ENCODE measurements at regions not wholly inside any gene's neighbourhood (a gene's known extent, or its start where the extent isn't known, plus 50 kb on each side); places are given as distances from the start of the nearest gene placed in this dataset.

DNA sequence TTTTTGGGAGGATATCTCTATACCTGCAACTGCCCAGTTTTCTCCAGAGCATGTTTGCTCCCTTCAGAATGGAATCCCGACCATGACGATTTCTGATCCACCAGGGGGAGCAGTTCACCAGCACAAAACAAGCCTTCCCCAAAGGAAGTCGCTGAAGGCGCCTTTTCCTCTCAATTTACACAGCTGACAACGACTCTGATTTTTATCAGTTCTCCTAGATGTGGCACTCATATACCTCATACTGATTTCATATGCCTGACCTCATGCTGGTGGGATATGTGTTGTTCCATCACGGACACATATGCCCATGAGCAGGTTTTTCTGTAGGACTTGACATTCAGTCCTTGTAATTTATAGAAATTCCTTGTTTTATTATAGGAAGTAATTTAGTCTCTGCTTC lies 1028.2 kb downstream of the MCTP2 start:
- POLR2A ChIA-PET: no interaction called here
- no peaks in the 10 kb centered on the region; a peak in 1 of 4 replicates for H3K4me1 ChIP-seq (ENCODE audit: control insufficient read depth in 1 of 2, insufficient read depth in 2 of 2, low read depth in 1 of 2, low read length in 1 of 2)
- H3K27ac ChIP-seq (ENCODE audit: low read depth in 2 of 2, low read length in 1 of 2): no peak overlapping the region

DNA sequence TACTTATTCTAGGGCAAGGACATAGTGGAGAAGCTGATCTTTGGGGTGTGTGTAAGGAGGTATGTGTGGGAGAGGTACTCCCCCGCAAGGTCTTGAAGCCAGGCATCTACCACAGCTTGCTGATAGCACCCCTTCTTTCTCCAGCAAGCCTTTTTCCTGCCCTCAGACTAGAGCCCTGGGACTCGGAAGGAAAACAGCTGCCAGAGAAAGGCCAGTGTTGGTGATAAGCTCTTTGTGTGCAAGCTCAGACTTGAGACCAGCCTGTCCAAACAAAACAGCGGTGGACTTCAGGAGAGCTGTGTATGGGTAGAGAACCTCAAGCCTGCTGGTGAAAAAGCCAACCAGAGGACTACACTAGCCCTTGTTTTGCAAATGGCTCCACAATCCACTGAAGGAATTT lies 1028.6 kb downstream of the MCTP2 start:
- ChIA-PET POLR2A (no interaction called here), CTCF (interaction anchor here (0.6 to 2.6 kb wide), 24 partner anchors 10 to 1986 kb away, joined by 3 to 26 read pairs (median 4); no protein-coding TSS in a partner anchor)
- Histone ChIP-seq H2AFZ (ENCODE audit: low read depth) (no peak overlapping the region), H3F3A (replicated peaks; ENCODE audit: insufficient read depth) (no peaks in the 10 kb centered on the region), H3K4me3 (ENCODE audit: low read depth in 2 of 2, low read length in 1 of 2) (no peak overlapping the region), H3K9ac (no peak overlapping the region), H3K79me2 (ENCODE audit: insufficient read depth) (no peaks in the 10 kb centered on the region), H3K27me3 (ENCODE audit: insufficient read depth) (no peaks in the 10 kb centered on the region), H3K4me2 (no peak overlapping the region), H3K36me3 (replicated peaks in 1 of 2; ENCODE audit: control insufficient read depth in 1 of 2, insufficient read depth in 2 of 2, low read length in 1 of 2) (no peaks in the 10 kb centered on the region), H3K27ac (ENCODE audit: low read depth in 2 of 2, low read length in 1 of 2) (no peak overlapping the region), H3K9me3 (no peaks in the 10 kb centered on the region), H3K4me1 (ENCODE audit: control insufficient read depth in 1 of 2, insufficient read depth in 2 of 2, low read depth in 1 of 2, low read length in 1 of 2) (no peaks in the 10 kb centered on the region; a peak in 1 of 4 replicates), H3K9me2 (no peaks in the 10 kb centered on the region), H4K20me1 (ENCODE audit: insufficient read depth) (no peaks in the 10 kb centered on the region)
- WGBS (ENCODE audit: low lambda C conversion rate): 40% methylated on average over 3 of the region's 3 CpGs
- DNase-seq: no peak
- TF ChIP-seq, protein P1, sequence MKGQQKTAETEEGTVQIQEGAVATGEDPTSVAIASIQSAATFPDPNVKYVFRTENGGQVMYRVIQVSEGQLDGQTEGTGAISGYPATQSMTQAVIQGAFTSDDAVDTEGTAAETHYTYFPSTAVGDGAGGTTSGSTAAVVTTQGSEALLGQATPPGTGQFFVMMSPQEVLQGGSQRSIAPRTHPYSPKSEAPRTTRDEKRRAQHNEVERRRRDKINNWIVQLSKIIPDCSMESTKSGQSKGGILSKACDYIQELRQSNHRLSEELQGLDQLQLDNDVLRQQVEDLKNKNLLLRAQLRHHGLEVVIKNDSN (IDR thresholded peaks at IDR 0.05; ENCODE audit: borderline replicate concordance, low read depth): no peak
- TF ChIP-seq CHD2 (IDR thresholded peaks at IDR 0.05; ENCODE audit: low read length, partially characterized antibody) (no peak), JUND (IDR thresholded peaks at IDR 0.05) (no peak), NFIC (IDR thresholded peaks at IDR 0.05; ENCODE audit: borderline replicate concordance) (no peak), YY1 (IDR thresholded peaks at IDR 0.05; ENCODE audit: low read depth) (no peak), FOXM1 (IDR thresholded peaks at IDR 0.05; ENCODE audit: low read depth) (no peak), MEF2A (IDR thresholded peaks at IDR 0.05; ENCODE audit: borderline replicate concordance, low read depth) (no peak), FOSL2 (IDR thresholded peaks at IDR 0.05; ENCODE audit: borderline replicate concordance, low read depth) (no peak), GATA2 (CRISPR knock-in tag; IDR thresholded peaks at IDR 0.05) (no peak)
- TF ChIP-seq, protein P2, sequence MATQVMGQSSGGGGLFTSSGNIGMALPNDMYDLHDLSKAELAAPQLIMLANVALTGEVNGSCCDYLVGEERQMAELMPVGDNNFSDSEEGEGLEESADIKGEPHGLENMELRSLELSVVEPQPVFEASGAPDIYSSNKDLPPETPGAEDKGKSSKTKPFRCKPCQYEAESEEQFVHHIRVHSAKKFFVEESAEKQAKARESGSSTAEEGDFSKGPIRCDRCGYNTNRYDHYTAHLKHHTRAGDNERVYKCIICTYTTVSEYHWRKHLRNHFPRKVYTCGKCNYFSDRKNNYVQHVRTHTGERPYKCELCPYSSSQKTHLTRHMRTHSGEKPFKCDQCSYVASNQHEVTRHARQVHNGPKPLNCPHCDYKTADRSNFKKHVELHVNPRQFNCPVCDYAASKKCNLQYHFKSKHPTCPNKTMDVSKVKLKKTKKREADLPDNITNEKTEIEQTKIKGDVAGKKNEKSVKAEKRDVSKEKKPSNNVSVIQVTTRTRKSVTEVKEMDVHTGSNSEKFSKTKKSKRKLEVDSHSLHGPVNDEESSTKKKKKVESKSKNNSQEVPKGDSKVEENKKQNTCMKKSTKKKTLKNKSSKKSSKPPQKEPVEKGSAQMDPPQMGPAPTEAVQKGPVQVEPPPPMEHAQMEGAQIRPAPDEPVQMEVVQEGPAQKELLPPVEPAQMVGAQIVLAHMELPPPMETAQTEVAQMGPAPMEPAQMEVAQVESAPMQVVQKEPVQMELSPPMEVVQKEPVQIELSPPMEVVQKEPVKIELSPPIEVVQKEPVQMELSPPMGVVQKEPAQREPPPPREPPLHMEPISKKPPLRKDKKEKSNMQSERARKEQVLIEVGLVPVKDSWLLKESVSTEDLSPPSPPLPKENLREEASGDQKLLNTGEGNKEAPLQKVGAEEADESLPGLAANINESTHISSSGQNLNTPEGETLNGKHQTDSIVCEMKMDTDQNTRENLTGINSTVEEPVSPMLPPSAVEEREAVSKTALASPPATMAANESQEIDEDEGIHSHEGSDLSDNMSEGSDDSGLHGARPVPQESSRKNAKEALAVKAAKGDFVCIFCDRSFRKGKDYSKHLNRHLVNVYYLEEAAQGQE (IDR thresholded peaks at IDR 0.05; ENCODE audit: low read depth, low read length): no peak
- TF ChIP-seq, protein P3, sequence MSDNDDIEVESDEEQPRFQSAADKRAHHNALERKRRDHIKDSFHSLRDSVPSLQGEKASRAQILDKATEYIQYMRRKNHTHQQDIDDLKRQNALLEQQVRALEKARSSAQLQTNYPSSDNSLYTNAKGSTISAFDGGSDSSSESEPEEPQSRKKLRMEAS (IDR thresholded peaks at IDR 0.05; ENCODE audit: low read depth): no peak
- TF ChIP-seq, protein P4, sequence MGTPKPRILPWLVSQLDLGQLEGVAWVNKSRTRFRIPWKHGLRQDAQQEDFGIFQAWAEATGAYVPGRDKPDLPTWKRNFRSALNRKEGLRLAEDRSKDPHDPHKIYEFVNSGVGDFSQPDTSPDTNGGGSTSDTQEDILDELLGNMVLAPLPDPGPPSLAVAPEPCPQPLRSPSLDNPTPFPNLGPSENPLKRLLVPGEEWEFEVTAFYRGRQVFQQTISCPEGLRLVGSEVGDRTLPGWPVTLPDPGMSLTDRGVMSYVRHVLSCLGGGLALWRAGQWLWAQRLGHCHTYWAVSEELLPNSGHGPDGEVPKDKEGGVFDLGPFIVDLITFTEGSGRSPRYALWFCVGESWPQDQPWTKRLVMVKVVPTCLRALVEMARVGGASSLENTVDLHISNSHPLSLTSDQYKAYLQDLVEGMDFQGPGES (IDR thresholded peaks at IDR 0.05; ENCODE audit: low read depth, low read length): no peak

More for the DNA sequence above, 1028.2 kb downstream of the MCTP2 start:
- Histone ChIP-seq H3K79me2 (ENCODE audit: insufficient read depth) (no peaks in the 10 kb centered on the region), H3K9me3 (no peaks in the 10 kb centered on the region), H2AFZ (ENCODE audit: low read depth) (no peak overlapping the region), H3K9ac (no peak overlapping the region), H3K4me3 (ENCODE audit: low read depth in 2 of 2, low read length in 1 of 2) (peak overlapping the region in 1 of 2 experiments; percentile 19; a peak in 1 of 4 replicates), H3K9me2 (no peaks in the 10 kb centered on the region), H4K20me1 (ENCODE audit: insufficient read depth) (no peaks in the 10 kb centered on the region), H3K36me3 (replicated peaks in 1 of 2; ENCODE audit: control insufficient read depth in 1 of 2, insufficient read depth in 2 of 2, low read length in 1 of 2) (no peaks in the 10 kb centered on the region), H3K4me2 (no peak overlapping the region), H3F3A (replicated peaks; ENCODE audit: insufficient read depth) (no peaks in the 10 kb centered on the region), H3K27me3 (ENCODE audit: insufficient read depth) (no peaks in the 10 kb centered on the region)
- WGBS (ENCODE audit: low lambda C conversion rate): 7% methylated on average over 6 of the region's 6 CpGs
- peak; percentile 27 for DNase-seq
- CTCF ChIA-PET: interaction anchor here (0.6 to 2.6 kb wide), 23 partner anchors 10 to 1986 kb away, joined by 3 to 26 read pairs (median 4); no protein-coding TSS in a partner anchor
- TF ChIP-seq, protein P5, sequence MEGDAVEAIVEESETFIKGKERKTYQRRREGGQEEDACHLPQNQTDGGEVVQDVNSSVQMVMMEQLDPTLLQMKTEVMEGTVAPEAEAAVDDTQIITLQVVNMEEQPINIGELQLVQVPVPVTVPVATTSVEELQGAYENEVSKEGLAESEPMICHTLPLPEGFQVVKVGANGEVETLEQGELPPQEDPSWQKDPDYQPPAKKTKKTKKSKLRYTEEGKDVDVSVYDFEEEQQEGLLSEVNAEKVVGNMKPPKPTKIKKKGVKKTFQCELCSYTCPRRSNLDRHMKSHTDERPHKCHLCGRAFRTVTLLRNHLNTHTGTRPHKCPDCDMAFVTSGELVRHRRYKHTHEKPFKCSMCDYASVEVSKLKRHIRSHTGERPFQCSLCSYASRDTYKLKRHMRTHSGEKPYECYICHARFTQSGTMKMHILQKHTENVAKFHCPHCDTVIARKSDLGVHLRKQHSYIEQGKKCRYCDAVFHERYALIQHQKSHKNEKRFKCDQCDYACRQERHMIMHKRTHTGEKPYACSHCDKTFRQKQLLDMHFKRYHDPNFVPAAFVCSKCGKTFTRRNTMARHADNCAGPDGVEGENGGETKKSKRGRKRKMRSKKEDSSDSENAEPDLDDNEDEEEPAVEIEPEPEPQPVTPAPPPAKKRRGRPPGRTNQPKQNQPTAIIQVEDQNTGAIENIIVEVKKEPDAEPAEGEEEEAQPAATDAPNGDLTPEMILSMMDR (IDR thresholded peaks at IDR 0.05): peak; percentile 75
- TF ChIP-seq GABPA (IDR thresholded peaks at IDR 0.05; ENCODE audit: low read depth) (no peak), EP300 (IDR thresholded peaks at IDR 0.05; ENCODE audit: borderline replicate concordance in 1 of 2, low read depth in 1 of 2, low read length in 1 of 2) (no peak), RAD21 (IDR thresholded peaks at IDR 0.05; ENCODE audit: low read length) (peak; percentile 74), POLR2AphosphoS5 (IDR thresholded peaks at IDR 0.05; ENCODE audit: low read depth, low read length) (no peak), TCF12 (IDR thresholded peaks at IDR 0.05) (no peak), FOXM1 (IDR thresholded peaks at IDR 0.05; ENCODE audit: low read depth) (no peak), SMC3 (IDR thresholded peaks at IDR 0.05; ENCODE audit: low read depth, low read length) (peak; percentile 77)
- TF ChIP-seq, protein P3 (IDR thresholded peaks at IDR 0.05; ENCODE audit: low read depth): no peak
- TF ChIP-seq, protein P6, sequence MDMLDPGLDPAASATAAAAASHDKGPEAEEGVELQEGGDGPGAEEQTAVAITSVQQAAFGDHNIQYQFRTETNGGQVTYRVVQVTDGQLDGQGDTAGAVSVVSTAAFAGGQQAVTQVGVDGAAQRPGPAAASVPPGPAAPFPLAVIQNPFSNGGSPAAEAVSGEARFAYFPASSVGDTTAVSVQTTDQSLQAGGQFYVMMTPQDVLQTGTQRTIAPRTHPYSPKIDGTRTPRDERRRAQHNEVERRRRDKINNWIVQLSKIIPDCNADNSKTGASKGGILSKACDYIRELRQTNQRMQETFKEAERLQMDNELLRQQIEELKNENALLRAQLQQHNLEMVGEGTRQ (IDR thresholded peaks at IDR 0.05; ENCODE audit: borderline replicate concordance, low read depth, low read length): no peak
